NCI-H2107 treated with DMSO at 0.1 percent for 48 hours (cell line): ENCODE measurements at regions not wholly inside any gene's neighbourhood (a gene's known extent, or its start where the extent isn't known, plus 50 kb on each side); places are given as distances from the start of the nearest gene placed in this dataset.

Source experiments
- DNase-seq: peaks from one replicate; lab custom pipeline; 2025; ENCODE audit not compliant: unreplicated experiment; lab: John Stamatoyannopoulos, UW

DNA sequence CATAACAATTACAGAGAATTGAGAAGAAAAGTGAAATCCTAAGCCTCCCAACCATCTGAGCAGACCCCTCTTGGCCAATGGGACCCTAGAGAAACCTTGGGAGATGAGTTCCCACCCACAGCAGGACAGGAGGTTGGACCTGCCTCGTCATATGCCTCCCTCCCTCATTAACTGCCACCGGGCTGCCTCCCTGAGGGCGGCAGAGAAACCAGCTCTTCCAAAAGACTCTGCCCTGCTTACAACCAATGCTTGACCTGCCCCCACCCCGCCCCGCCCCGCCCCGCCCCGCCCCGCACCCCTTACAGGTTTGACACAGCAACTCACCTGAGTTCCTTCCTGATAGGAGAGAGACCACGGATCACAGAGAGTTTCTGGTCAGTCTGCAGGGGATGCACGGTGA lies 86.1 kb downstream of the ADRA2C start:
- no peak for DNase-seq

DNA sequence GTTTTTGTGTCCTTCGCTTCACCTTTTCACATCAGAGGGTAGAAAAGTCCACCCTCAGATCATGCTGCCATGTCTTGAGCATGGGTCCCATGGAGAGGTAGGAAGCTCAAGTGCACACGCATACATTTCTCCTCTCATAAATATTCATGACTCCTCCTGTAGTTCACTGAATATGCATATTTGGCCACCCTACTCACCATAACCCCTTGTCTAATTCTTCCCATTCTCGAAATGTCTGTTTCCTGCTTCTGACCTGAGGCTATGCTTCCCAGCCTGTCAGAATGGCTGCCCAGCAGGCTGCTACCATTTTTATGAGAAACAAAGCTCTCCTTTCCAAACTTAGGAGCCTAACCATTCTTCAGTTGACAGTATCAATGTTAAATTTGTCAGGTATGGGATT lies 86.5 kb downstream of the ADRA2C start:
- DNase-seq = no peak

DNA sequence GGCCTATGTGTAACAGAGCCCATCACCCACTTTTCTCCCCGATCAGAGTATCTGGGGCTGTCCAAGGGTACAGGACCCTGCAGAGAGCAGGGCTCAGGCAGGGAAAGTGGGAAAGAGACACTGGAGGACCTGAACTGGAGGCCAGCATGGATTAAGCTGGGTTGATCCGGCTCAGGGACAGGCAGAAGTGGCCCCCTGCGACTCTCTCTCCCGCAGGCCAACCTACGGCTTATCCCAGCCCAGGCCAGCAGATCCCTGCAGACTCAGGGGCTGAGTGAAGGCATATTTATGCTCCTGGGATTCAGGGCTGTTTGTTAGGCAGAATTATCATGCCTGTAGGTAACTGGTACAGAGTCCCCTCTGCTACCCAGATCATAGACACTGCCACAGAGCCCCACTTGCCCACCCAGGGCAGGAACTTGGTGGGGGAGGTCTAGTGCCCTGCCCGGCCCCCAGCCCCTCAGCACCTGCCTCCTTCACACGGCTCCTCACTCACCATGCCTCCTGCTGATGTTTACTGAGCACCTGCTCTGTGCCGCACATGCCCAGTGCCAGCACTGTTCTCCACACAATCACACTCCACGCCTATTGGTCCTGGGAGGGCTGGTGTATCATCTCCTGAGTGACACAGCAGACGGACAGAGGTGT lies 87.3 kb downstream of the ADRA2C start:
- no peak for DNase-seq

DNA sequence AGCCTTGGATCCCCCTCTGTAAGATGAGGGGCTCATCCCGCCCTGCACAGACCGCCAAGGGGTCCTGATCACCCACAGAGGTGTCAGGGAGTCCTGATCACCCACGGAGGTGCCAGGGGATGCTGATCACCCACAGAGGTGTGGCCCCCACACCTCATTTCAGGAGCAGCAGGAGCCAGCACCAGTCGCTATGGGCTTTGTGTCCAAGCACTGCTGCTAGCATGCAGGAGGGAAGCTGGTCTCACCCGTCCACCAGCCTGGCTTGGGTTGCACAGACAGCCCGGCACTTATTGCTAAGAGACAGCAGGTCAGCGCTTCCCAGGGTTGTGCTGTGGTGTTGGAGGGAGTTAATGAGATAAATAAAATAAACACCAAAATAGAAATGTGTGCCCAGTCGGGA lies 88.5 kb downstream of the ADRA2C start:
- no peak for DNase-seq

- no peak for DNase-seq
These were observed 89.5 kb downstream of the ADRA2C start for GRCh38 chr4:3855646-3856045.

DNA sequence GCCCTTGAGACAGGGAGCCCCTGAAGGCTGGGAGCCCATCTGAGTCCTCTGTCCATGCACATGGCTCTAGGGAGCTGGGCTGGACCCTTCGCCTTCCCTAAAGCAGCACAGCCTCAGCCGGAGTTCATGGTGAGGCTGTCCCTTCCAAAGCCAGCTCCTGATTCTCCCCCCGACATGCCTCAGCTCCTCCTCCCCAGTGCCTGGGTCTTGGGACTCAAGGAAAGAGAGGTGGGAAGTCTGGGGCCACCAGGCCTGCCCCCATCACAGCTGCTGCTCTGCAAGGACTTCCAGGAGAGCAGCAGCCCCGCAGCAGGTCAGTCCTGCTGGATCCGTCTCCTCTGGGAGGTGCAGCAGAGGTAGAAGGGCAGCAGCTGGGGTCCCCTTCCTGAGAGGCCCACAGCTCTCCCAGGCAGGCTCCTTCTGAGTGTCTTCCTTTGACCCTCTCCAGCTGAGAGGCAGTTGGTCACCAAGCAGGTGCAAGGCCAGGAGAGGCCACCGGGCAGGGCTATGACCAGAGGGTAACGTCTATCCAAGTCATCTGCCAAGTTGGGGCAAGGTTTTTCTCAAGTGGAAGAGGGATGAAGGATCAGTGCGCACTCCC lies 90.5 kb downstream of the ADRA2C start:
- DNase-seq = no peak

DNA sequence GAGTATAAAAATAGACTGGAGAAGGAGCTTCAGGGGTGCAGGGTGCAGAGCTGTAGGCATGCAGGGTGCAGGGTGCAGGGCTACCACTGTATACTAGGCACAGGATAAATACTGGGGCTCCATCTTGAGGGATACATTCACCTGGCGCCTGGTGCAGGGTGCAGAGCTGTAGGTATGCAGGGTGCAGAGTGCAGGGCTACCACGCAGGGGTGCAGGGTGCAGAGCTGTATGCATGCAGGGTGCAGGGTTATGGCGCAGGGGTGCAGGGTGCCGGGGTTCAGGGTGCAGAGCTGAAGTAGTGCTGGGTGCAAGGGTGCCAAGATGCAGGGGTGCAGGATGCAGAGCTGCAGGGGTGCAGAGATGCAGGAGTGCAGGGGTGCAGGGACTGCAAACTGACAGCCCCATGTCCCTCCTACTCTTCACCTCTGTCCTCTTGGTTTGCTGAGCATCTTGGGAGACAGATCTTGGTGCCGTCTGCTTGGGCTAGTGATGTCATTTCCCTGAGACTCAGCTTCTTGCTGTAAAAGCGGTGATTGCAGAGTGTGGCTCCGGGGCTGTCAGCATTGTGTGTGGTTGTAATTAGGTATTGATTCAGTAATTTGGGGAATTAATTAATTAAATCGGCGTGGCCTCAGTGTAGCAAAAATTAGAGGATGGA lies 91.2 kb downstream of the ADRA2C start:
- DNase-seq = no peak

DNA sequence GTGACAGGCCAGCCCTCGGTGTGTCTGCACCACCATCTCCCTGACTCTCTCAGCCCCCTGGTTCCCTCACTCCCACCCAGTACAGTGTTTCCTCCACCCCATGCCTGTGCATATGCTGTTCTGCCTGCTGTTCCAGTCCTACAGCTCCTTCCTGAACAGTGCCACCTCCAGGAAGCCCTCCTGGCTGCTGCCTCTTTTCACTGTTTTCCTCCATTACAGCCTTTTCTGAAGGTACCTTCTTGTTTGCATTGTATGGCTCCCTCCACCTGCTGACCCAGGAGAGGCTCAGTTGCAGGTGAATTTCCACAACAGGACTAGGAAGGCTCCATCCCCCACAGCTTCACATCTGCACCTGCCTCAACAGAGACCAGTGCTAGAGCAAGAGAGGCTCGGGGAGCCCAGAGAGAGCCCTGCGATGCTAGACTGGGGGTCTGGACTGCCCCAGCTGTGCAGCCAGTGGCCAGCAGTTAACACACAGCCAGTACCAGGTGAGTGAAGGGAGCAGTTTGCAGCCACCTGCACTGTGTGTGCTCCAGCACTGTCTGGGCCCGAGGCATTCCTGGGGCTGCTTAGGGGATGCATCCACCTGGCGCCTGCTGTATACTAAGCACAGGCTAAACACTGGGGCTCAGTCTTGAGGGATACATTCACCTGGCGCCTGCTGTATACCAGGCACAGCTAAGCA lies 92.0 kb downstream of the ADRA2C start:
- peak; percentile 28 for DNase-seq

- no peak for DNase-seq
These were observed 92.7 kb downstream of the ADRA2C start for GRCh38 chr4:3858765-3859388.

DNA sequence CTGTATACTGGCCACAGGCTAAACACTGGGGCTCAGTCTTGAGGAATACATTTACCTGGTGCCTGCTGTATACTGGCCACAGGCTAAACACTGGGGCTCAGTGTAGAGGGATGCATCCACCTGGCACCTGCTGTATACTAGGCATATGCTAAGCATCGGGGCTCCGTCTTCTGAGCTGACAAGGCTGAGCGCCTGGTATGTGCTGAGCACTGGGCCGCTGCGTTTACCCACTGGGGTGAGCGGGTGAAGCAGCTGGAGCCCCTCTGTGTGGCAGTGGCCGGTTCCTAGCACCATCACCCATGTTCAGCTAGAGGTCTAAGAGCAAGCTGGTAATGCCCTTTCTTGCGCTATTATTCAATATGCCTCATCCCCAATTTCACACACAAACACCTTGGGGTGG lies 93.4 kb downstream of the ADRA2C start:
- DNase-seq = no peak

DNA sequence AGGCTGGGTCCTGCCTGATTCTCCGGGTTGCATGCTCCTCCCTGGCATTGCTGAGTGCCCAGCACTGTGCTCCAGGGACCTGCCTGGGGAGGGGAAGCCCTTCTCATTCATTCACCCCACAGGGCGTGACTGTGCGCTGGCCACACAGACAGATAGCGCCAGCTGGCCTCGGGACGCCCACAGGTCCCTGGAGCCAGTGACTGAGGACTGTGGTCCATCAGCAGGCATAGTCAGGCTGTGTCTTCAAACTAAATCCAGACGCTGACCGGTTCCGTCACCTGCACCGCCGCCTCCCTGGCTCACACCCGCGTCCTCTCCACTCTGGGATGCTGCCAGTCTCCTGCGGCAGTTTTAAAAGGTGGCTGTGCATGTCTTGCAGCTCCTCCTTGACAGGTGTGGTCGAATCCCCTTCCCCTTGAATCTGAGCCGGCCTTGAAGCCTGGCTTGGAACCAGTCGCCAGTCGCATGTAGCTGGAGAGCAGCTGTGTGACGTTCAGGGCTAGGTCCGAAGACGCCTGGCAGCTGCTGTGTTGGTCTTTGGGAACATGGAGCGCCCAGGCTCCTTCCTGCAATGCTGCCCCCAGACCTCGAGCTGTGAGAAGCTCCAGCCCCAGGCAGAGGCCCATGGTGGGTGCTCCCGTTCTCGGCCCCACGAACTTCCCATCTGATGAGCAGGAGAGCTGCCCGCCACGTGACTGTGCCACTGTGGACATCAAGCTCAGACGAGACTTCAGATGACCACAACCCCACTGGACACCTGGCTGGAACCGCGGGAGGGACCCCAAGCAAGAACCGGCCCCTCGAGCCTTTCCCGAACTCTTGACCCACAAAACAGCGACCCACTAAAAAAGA lies 94.1 kb downstream of the ADRA2C start:
- DNase-seq = no peak

DNA sequence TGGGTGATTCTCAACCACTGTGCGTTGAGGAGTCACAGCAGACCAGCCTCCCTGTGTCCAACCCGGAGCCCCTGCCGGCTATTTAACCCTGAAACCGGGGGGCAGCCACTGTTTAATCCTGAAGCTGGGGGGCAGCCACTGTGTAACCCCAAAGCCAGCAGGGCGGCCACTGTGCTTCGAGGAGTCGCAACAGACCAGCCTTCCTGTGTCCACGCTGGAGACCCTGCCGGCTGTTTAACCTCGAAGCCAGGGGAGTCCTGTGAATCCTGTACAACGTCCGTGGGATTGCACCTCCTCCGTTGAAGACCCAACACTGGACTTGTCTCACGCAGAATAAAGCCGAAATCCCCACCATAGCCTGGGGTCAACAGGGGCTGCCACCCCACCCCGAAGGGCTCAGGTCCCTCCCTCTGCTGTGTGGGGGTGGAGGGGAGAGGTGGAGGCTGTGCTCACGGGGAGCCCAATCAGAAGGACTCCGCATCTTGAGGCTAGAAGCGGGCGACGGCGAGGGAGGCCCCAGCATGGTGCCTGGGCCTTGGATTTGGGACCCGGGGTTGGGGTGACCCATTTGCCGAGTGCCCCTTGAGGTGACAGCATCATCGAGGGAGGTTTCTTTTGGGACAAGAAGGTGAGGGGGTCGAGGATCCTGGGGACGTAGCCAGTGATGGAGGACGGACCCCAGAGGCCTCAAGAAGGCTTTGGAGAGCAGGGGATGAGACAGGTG lies 94.9 kb downstream of the ADRA2C start:
- no peak for DNase-seq

- DNase-seq = no peak
These were observed 95.8 kb downstream of the ADRA2C start for GRCh38 chr4:3861720-3862639.

DNA sequence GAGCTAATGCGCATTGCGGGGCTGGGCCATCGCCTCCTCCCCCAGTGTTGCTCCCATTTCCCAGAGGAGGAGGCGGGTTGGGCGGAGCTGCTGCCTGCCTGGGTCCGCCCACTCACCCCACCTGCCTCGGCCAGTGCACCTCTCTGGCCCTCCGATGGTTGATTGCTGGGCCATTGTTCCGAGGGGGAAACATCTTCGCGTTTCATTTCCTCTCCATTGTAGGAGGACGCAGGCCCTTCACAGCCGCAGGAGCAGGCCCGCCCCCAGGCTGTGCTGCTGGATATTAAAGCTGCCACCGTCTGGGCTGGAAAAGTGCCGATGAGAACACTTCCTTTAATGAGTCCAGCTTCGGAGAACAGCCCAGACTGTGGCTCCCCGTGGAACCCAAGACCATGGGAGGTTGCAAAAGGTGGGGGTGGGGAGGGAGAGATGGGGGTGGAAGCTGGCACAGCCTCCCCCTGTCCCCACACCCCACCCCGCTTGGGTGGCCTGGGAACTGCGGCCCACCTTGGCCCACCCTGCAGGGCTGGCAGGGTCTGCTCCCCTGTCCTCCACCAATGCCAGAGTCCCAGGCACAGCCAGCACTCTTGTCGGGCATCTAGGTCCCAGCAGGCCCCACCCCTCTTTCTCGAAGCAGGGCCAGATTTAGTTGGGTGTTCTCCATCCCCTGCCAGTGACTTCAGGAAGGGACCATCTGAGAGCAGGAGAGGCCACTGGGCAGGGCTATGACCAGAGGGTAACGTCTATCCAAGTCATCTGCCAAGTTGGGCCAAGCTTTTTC lies 96.6 kb downstream of the ADRA2C start:
- DNase-seq = no peak

- DNase-seq = no peak
These were observed 97.9 kb downstream of the ADRA2C start for GRCh38 chr4:3863841-3864741.

GRCh38 chr4:3864742-3865721 lies 98.8 kb downstream of the ADRA2C start:
- DNase-seq = no peak
